Ishikawa (cell line): ENCODE measurements at regions not wholly inside any gene's neighbourhood (a gene's known extent, or its start where the extent isn't known, plus 50 kb on each side); places are given as distances from the start of the nearest gene placed in this dataset.

Experiments used
- CEBPB ChIP-seq: IDR thresholded peaks from 2 replicates; pipeline ENCODE4 v1.6.1; 2012
- EGR1 ChIP-seq: IDR thresholded peaks from 2 replicates; pipeline ENCODE4 v1.6.1; 2012
- EP300 ChIP-seq: IDR thresholded peaks from 2 replicates; pipeline ENCODE4 v1.6.1; 2012; ENCODE audit warnings: borderline replicate concordance
- FOXM1 ChIP-seq: IDR thresholded peaks from 2 replicates; pipeline ENCODE4 v1.6.1; 2012; ENCODE audit warnings: low read depth, borderline replicate concordance
- MAX ChIP-seq: IDR thresholded peaks from 2 replicates; pipeline ENCODE4 v1.6.1; 2012
- NFIC ChIP-seq: IDR thresholded peaks from 2 replicates; pipeline ENCODE4 v1.6.1; 2012
- RAD21 ChIP-seq: IDR thresholded peaks from 2 replicates; pipeline ENCODE4 v1.6.1; 2012; ENCODE audit warnings: low read depth
- TAF1 ChIP-seq: IDR thresholded peaks from 2 replicates; pipeline ENCODE4 v1.6.1; 2012; ENCODE audit warnings: low read depth, mild to moderate bottlenecking
- TCF12 ChIP-seq: IDR thresholded peaks from 2 replicates; pipeline ENCODE4 v1.6.1; 2012; ENCODE audit warnings: low read depth
- USF1 ChIP-seq: IDR thresholded peaks from 2 replicates; pipeline ENCODE4 v1.6.1; 2012
- ZBTB7A ChIP-seq: IDR thresholded peaks from 2 replicates; pipeline ENCODE4 v1.6.1; 2012; ENCODE audit warnings: low read depth
- TF ChIP-seq, protein P1 (sequence below): IDR thresholded peaks from 2 replicates; pipeline ENCODE4 v1.6.1; 2012; ENCODE audit warnings: low read depth, mild to moderate bottlenecking

- no peak for TF ChIP-seq FOXM1
- no peak for TF ChIP-seq USF1
- TF ChIP-seq CEBPB, result no peak
- TF ChIP-seq EP300, result no peak
- TF ChIP-seq, protein P1, sequence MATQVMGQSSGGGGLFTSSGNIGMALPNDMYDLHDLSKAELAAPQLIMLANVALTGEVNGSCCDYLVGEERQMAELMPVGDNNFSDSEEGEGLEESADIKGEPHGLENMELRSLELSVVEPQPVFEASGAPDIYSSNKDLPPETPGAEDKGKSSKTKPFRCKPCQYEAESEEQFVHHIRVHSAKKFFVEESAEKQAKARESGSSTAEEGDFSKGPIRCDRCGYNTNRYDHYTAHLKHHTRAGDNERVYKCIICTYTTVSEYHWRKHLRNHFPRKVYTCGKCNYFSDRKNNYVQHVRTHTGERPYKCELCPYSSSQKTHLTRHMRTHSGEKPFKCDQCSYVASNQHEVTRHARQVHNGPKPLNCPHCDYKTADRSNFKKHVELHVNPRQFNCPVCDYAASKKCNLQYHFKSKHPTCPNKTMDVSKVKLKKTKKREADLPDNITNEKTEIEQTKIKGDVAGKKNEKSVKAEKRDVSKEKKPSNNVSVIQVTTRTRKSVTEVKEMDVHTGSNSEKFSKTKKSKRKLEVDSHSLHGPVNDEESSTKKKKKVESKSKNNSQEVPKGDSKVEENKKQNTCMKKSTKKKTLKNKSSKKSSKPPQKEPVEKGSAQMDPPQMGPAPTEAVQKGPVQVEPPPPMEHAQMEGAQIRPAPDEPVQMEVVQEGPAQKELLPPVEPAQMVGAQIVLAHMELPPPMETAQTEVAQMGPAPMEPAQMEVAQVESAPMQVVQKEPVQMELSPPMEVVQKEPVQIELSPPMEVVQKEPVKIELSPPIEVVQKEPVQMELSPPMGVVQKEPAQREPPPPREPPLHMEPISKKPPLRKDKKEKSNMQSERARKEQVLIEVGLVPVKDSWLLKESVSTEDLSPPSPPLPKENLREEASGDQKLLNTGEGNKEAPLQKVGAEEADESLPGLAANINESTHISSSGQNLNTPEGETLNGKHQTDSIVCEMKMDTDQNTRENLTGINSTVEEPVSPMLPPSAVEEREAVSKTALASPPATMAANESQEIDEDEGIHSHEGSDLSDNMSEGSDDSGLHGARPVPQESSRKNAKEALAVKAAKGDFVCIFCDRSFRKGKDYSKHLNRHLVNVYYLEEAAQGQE, result no peak
- TF ChIP-seq TAF1, result no peak
- TF ChIP-seq EGR1, result no peak
- no peak for TF ChIP-seq RAD21
- TF ChIP-seq MAX, result no peak
- TF ChIP-seq TCF12, result no peak
- no peak for TF ChIP-seq ZBTB7A
- TF ChIP-seq NFIC, result no peak
Observed at GRCh38 chr20:59468831-59469230, 135.5 kb upstream of the PHACTR3 start.
